Prostate gland (tissue), 2 donors: ENCODE measurements at regions not wholly inside any gene's neighbourhood (a gene's known extent, or its start where the extent isn't known, plus 50 kb on each side); places are given as distances from the start of the nearest gene placed in this dataset.

Experiments
- POLR2A ChIP-seq: fragments of 450-650 bp; IDR thresholded peaks from one replicate; pipeline ENCODE4 v1.6.1; 2016; ENCODE audit warnings: antibody characterized with exemption, mild to moderate bottlenecking
- POLR2AphosphoS5 ChIP-seq: sonication (generic); formaldehyde crosslinking; IDR thresholded peaks from one replicate; pipeline ENCODE4 v1.6.1; 2017; ENCODE audit warnings: antibody characterized with exemption
- TF ChIP-seq, protein P1 (sequence below), 4 experiments: fragments of 200-600 bp in 2 of 4; fragments of 450-650 bp in 2 of 4; sonication (generic) in 2 of 4; IDR thresholded peaks; 1 replicate in 3 of 4; 2 replicates in 1 of 4; pipeline ENCODE4 v1.5.1; 2016 to 2019; ENCODE audit warnings: antibody characterized with exemption in 4 of 4, mild to moderate bottlenecking in 2 of 4, moderate library complexity in 2 of 4

GRCh38 chr13:61010358-61010757 is 405.3 kb downstream of the PCDH20 start:
- TF ChIP-seq, protein P1, sequence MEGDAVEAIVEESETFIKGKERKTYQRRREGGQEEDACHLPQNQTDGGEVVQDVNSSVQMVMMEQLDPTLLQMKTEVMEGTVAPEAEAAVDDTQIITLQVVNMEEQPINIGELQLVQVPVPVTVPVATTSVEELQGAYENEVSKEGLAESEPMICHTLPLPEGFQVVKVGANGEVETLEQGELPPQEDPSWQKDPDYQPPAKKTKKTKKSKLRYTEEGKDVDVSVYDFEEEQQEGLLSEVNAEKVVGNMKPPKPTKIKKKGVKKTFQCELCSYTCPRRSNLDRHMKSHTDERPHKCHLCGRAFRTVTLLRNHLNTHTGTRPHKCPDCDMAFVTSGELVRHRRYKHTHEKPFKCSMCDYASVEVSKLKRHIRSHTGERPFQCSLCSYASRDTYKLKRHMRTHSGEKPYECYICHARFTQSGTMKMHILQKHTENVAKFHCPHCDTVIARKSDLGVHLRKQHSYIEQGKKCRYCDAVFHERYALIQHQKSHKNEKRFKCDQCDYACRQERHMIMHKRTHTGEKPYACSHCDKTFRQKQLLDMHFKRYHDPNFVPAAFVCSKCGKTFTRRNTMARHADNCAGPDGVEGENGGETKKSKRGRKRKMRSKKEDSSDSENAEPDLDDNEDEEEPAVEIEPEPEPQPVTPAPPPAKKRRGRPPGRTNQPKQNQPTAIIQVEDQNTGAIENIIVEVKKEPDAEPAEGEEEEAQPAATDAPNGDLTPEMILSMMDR (IDR thresholded peaks at IDR 0.05) = no peak
- no peak for TF ChIP-seq POLR2A
- no peak for TF ChIP-seq POLR2AphosphoS5
